ENCODE measurements at regions not wholly inside any gene's neighbourhood (a gene's known extent, or its start where the extent isn't known, plus 50 kb on each side); places are given as distances from the start of the nearest gene placed in this dataset.

- ATAC-seq (ENCODE audit: low read depth) (no peak), DNase-seq (no peak)
- WGBS (ENCODE audit: insufficient coverage), result no CpG with 5 or more reads among the region's 1 CpG
- ChIA-PET CTCF (no interaction called here), POLR2A (no interaction called here)
- Histone ChIP-seq H3K27me3 (replicated peaks in 1 of 4; ENCODE audit: control extremely low read depth in 1 of 4, control insufficient read depth in 3 of 4, insufficient read depth in 4 of 4, low read length in 3 of 4) (no peaks in the 10 kb centered on the region), H3K9me3 (ENCODE audit: control extremely low read depth in 1 of 3, control insufficient read depth in 2 of 3, insufficient read depth in 1 of 3, low read length in 2 of 3) (no peaks in the 10 kb centered on the region), H4K20me1 (ENCODE audit: control insufficient read depth, insufficient read depth, low read length, poor library complexity, severe bottlenecking) (no peaks in the 10 kb centered on the region), H3K4me2 (replicated peaks; ENCODE audit: low read depth, low read length, poor library complexity, severe bottlenecking) (no peak overlapping the region), H3K4me1 (ENCODE audit: control insufficient read depth in 2 of 2, insufficient read depth in 2 of 2, low read length in 2 of 2) (no peaks in the 10 kb centered on the region), H3K27ac (ENCODE audit: low read length in 2 of 2) (no peak overlapping the region), H2AFZ (ENCODE audit: insufficient read depth, low read depth, low read length, poor library complexity, severe bottlenecking) (no peak overlapping the region), H3K4me3 (ENCODE audit: control extremely low read depth in 1 of 5, extremely low read depth in 1 of 5, insufficient read depth in 1 of 5, low read depth in 2 of 5, low read length in 4 of 5) (no peak overlapping the region), H3K79me2 (ENCODE audit: control insufficient read depth, insufficient read depth, low read length) (no peaks in the 10 kb centered on the region), H3K36me3 (replicated peaks in 1 of 2; ENCODE audit: control extremely low read depth in 1 of 2, control insufficient read depth in 1 of 2, extremely low read depth in 1 of 2, insufficient read depth in 2 of 2, low read length in 1 of 2) (no peaks in the 10 kb centered on the region), H3K9ac (ENCODE audit: low read length) (no peak overlapping the region)
- TF ChIP-seq CTCF (IDR thresholded peaks at IDR 0.05), result no peak
- TF ChIP-seq EZH2 (IDR thresholded peaks at IDR 0.05; ENCODE audit: borderline replicate concordance, insufficient read depth, low read depth, low read length, poor library complexity, severe bottlenecking), result no peak
- no peaks in the 10 kb centered on the region for H3K4me1 Mint-ChIP-seq
- H3K4me3 Mint-ChIP-seq, result no peak overlapping the region
- intact Hi-C loops (cut with micrococcal nuclease), result no loop called here
- H3K9me3 Mint-ChIP-seq (ENCODE audit: insufficient read depth), result no peaks in the 10 kb centered on the region
- peaks cover 11% of the 10 kb centered on the region for H3K27me3 Mint-ChIP-seq
- no peak overlapping the region for H3K27ac Mint-ChIP-seq
These were observed 64.2 kb upstream of the NHSL2 start for GRCh38 chrX:71846429-71846828.

GRCh38 chrX:71852182-71852581 lies 58.5 kb upstream of the NHSL2 start:
- no peak for ATAC-seq (ENCODE audit: low read depth)
- Histone ChIP-seq H3K9me3 (ENCODE audit: control extremely low read depth in 1 of 3, control insufficient read depth in 2 of 3, insufficient read depth in 1 of 3, low read length in 2 of 3) (no peaks in the 10 kb centered on the region), H3K4me3 (ENCODE audit: control extremely low read depth in 1 of 5, extremely low read depth in 1 of 5, insufficient read depth in 1 of 5, low read depth in 2 of 5, low read length in 4 of 5) (no peak overlapping the region), H3K79me2 (ENCODE audit: control insufficient read depth, insufficient read depth, low read length) (no peaks in the 10 kb centered on the region), H4K20me1 (ENCODE audit: control insufficient read depth, insufficient read depth, low read length, poor library complexity, severe bottlenecking) (no peaks in the 10 kb centered on the region), H3K9ac (ENCODE audit: low read length) (no peak overlapping the region), H3K4me2 (replicated peaks; ENCODE audit: low read depth, low read length, poor library complexity, severe bottlenecking) (no peak overlapping the region), H2AFZ (ENCODE audit: insufficient read depth, low read depth, low read length, poor library complexity, severe bottlenecking) (no peak overlapping the region), H3K27me3 (replicated peaks in 1 of 4; ENCODE audit: control extremely low read depth in 1 of 4, control insufficient read depth in 3 of 4, insufficient read depth in 4 of 4, low read length in 3 of 4) (no peaks in the 10 kb centered on the region), H3K36me3 (replicated peaks in 1 of 2; ENCODE audit: control extremely low read depth in 1 of 2, control insufficient read depth in 1 of 2, extremely low read depth in 1 of 2, insufficient read depth in 2 of 2, low read length in 1 of 2) (no peaks in the 10 kb centered on the region), H3K27ac (ENCODE audit: low read length in 2 of 2) (no peak overlapping the region), H3K4me1 (ENCODE audit: control insufficient read depth in 2 of 2, insufficient read depth in 2 of 2, low read length in 2 of 2) (no peaks in the 10 kb centered on the region)
- Mint-ChIP-seq H3K4me3 (no peak overlapping the region), H3K4me1 (no peaks in the 10 kb centered on the region), H3K27me3 (peaks cover 10% of the 10 kb centered on the region), H3K9me3 (ENCODE audit: insufficient read depth) (no peaks in the 10 kb centered on the region), H3K27ac (no peak overlapping the region)
- ChIA-PET POLR2A (no interaction called here), CTCF (no interaction called here)
- no peak for DNase-seq
- intact Hi-C loops (cut with micrococcal nuclease), result no loop called here
- TF ChIP-seq CTCF (IDR thresholded peaks at IDR 0.05) (no peak), EZH2 (IDR thresholded peaks at IDR 0.05; ENCODE audit: borderline replicate concordance, insufficient read depth, low read depth, low read length, poor library complexity, severe bottlenecking) (no peak)
- 80% methylated on average over 1 of the region's 9 CpGs for WGBS (ENCODE audit: insufficient coverage)

Measured in B cell (primary cell).